K562 (cell line): ENCODE measurements at regions not wholly inside any gene's neighbourhood (a gene's known extent, or its start where the extent isn't known, plus 50 kb on each side); places are given as distances from the start of the nearest gene placed in this dataset.

Source experiments
- ATF7 ChIP-seq: fragments of 450-650 bp; IDR thresholded peaks from 2 replicates; pipeline ENCODE4 v1.7.1; 2014; ENCODE audit warnings: mild to moderate bottlenecking, moderate library complexity
- BHLHE40 ChIP-seq: IDR thresholded peaks from 2 replicates; pipeline ENCODE4 v1.6.1; 2011; ENCODE audit warnings: low read length, improper control_type of control experiment
- BRD4 ChIP-seq: fragments of 200-600 bp; sonication (generic); IDR thresholded peaks from 2 replicates; pipeline ENCODE4 v1.6.1; 2017; ENCODE audit warnings: inconsistent platforms
- CCNT2 ChIP-seq: IDR thresholded peaks from 2 replicates; pipeline ENCODE4 v1.6.1; 2011; ENCODE audit warnings: borderline replicate concordance, low read depth, mild to moderate bottlenecking, moderate library complexity, mixed read lengths, low read length; ENCODE audit not compliant: insufficient read length; ENCODE audit errors: extremely low read depth
- CHD1 ChIP-seq: fragments of 200-600 bp; sonication (generic); IDR thresholded peaks from one replicate; pipeline ENCODE4 v1.6.1; 2012; ENCODE audit warnings: mild to moderate bottlenecking, moderate library complexity, low read length, inconsistent platforms
- FOXP1 ChIP-seq: sonication (generic); formaldehyde crosslinking; IDR thresholded peaks from 2 replicates; pipeline ENCODE4 v1.8.0; 2022; ENCODE audit warnings: mild to moderate bottlenecking, missing genetic modification reagents
- HDAC2 ChIP-seq: fragments of 450-650 bp; IDR thresholded peaks from 2 replicates; pipeline ENCODE4 v1.6.1; 2016; ENCODE audit warnings: mild to moderate bottlenecking
- OTX1 ChIP-seq: fragments of 450-650 bp; formaldehyde crosslinking; IDR thresholded peaks from 2 replicates; pipeline ENCODE4 v1.4.0; 2022; ENCODE audit warnings: mild to moderate bottlenecking
- PHF20 ChIP-seq: fragments of 450-650 bp; IDR thresholded peaks from 2 replicates; pipeline ENCODE4 v1.6.1; 2018; ENCODE audit not compliant: partially characterized antibody
- PHF21A ChIP-seq: fragments of 450-650 bp; IDR thresholded peaks from 2 replicates; pipeline ENCODE4 v1.6.1; 2017; ENCODE audit warnings: low read depth, borderline replicate concordance
- PHF8 ChIP-seq: fragments of 200-600 bp; sonication (generic); IDR thresholded peaks from 2 replicates; pipeline ENCODE4 v1.6.1; 2012; ENCODE audit warnings: mixed run types, mild to moderate bottlenecking, inconsistent platforms, low read length, moderate library complexity, borderline replicate concordance
- PML ChIP-seq: IDR thresholded peaks from 2 replicates; pipeline ENCODE4 v1.6.1; 2012; ENCODE audit warnings: low read length, inconsistent platforms
- POLR3G ChIP-seq: IDR thresholded peaks from 2 replicates; pipeline ENCODE4 v1.6.1; 2011; ENCODE audit not compliant: insufficient read length, insufficient replicate concordance; ENCODE audit errors: extremely low read depth
- RFX7 ChIP-seq: fragments of 250-450 bp; sonication (Bioruptor Pico); IDR thresholded peaks from 2 replicates; pipeline ENCODE4 v1.5.1; 2021; ENCODE audit warnings: mild to moderate bottlenecking
- SIRT6 ChIP-seq: IDR thresholded peaks from one replicate; pipeline ENCODE4 v1.6.1; 2012; ENCODE audit warnings: low read depth, mild to moderate bottlenecking, control low read depth, inconsistent platforms, low read length, moderate library complexity
- SMC3 ChIP-seq: conservative IDR thresholded peaks from 2 replicates; pipeline ENCODE4 v1.6.1; 2011; ENCODE audit warnings: low read depth, low read length, improper control_type of control experiment; ENCODE audit not compliant: insufficient read depth
- SREBF2 ChIP-seq: sonication (generic); formaldehyde crosslinking; IDR thresholded peaks from 2 replicates; pipeline ENCODE4 v1.4.0; 2020; ENCODE audit warnings: mild to moderate bottlenecking, missing genetic modification reagents
- SRSF7 ChIP-seq: fragments of 200-400 bp; formaldehyde crosslinking; optimal IDR thresholded peaks from 2 replicates; pipeline ENCODE3; 2017; ENCODE audit warnings: mild to moderate bottlenecking, low read depth, low read length
- TEAD2 ChIP-seq: fragments of 450-650 bp; IDR thresholded peaks from 2 replicates; pipeline ENCODE4 v1.6.1; 2016; ENCODE audit warnings: missing genetic modification characterization, control low read depth, missing compliant biosample characterization
- U2AF1 ChIP-seq: fragments of 200-400 bp; formaldehyde crosslinking; optimal IDR thresholded peaks from 2 replicates; pipeline ENCODE3; 2017; ENCODE audit warnings: mild to moderate bottlenecking, low read depth, low read length, moderate library complexity
- WHSC1 ChIP-seq: IDR thresholded peaks from one replicate; pipeline ENCODE4 v1.6.1; 2012; ENCODE audit warnings: low read length, control low read depth, inconsistent platforms
- ZKSCAN1 ChIP-seq: fragments of 150-350 bp; IDR thresholded peaks from 2 replicates; pipeline ENCODE4 v1.6.1; 2016; ENCODE audit warnings: low read depth, low read length
- ZNF217 ChIP-seq: sonication (generic); formaldehyde crosslinking; IDR thresholded peaks from 2 replicates; pipeline ENCODE4 v1.8.0; 2022; ENCODE audit warnings: mild to moderate bottlenecking, missing genetic modification reagents
- ZNF780A ChIP-seq: fragments of 250-450 bp; sonication (Bioruptor Pico); IDR thresholded peaks from 2 replicates; pipeline ENCODE4 v1.5.0; 2021; ENCODE audit warnings: mild to moderate bottlenecking
- TF ChIP-seq, protein P1 (sequence below): sonication (generic); formaldehyde crosslinking; IDR thresholded peaks from 2 replicates; pipeline ENCODE4 v1.8.1; 2023; ENCODE audit warnings: mild to moderate bottlenecking, missing genetic modification reagents, moderate library complexity
- TF ChIP-seq, protein P2 (sequence below): fragments of 450-650 bp; IDR thresholded peaks from 2 replicates; pipeline ENCODE4 v1.6.1; 2018; ENCODE audit warnings: mild to moderate bottlenecking, low read depth; ENCODE audit not compliant: partially characterized antibody
- TF ChIP-seq, protein P3 (sequence below): fragments of 250-450 bp; sonication (Bioruptor Pico); IDR thresholded peaks from 2 replicates; pipeline ENCODE4 v1.8.0; 2022; ENCODE audit warnings: moderate library complexity, mild to moderate bottlenecking, inconsistent platforms
- TF ChIP-seq, protein P4 (sequence below): fragments of 250-450 bp; sonication (Bioruptor Pico); IDR thresholded peaks from 2 replicates; pipeline ENCODE4 v1.6.1; 2021; ENCODE audit warnings: mild to moderate bottlenecking

DNA sequence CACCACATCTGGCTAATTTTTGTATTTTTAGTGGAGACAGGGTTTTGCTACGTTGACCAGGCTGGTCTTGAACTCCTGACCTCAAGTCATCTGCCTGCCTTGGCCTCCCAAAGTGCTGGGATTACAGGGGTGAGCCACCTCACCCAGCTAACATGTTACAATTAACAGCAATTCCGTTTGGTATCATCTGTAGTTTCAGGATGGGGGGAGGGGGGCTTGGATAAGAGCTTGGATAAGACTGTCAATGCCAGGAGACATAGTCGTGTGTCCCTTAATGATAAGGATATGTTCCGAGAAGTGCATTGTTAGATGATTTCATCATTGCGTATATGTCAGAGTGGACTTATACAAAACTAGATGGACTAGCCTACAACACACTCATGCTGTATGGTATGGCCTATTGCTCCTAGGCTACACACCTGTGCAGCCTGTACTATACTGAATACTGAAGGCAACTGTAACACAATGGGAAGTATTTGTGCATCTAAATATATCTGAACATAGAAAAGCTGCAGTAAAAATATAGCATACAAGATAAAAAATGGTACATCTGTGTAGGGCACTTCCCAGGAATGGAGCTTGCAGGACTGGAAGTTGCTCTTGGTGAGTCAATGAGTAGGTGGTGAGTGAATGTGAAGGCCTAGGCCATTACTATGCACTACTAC, 103.9 kb upstream of the TNS3 start (continued):
- TF ChIP-seq SIRT6 = no peak
- TF ChIP-seq ZNF780A = no peak
- no peak for TF ChIP-seq ZNF217 (CRISPR knock-in tag)
- no peak for TF ChIP-seq BRD4
- TF ChIP-seq, protein P1, sequence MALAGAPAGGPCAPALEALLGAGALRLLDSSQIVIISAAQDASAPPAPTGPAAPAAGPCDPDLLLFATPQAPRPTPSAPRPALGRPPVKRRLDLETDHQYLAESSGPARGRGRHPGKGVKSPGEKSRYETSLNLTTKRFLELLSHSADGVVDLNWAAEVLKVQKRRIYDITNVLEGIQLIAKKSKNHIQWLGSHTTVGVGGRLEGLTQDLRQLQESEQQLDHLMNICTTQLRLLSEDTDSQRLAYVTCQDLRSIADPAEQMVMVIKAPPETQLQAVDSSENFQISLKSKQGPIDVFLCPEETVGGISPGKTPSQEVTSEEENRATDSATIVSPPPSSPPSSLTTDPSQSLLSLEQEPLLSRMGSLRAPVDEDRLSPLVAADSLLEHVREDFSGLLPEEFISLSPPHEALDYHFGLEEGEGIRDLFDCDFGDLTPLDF = no peak
- peak; percentile 18; the same call in 1 of the 2 replicates for TF ChIP-seq PML
- TF ChIP-seq ATF7 = peak; percentile 93
- no peak for TF ChIP-seq PHF20
- TF ChIP-seq, protein P2, sequence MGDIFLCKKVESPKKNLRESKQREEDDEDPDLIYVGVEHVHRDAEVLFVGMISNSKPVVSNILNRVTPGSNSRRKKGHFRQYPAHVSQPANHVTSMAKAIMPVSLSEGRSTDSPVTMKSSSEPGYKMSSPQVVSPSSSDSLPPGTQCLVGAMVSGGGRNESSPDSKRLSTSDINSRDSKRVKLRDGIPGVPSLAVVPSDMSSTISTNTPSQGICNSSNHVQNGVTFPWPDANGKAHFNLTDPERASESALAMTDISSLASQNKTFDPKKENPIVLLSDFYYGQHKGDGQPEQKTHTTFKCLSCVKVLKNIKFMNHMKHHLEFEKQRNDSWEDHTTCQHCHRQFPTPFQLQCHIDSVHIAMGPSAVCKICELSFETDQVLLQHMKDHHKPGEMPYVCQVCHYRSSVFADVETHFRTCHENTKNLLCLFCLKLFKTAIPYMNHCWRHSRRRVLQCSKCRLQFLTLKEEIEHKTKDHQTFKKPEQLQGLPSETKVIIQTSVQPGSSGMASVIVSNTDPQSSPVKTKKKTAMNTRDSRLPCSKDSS = no peak
- TF ChIP-seq, protein P3, sequence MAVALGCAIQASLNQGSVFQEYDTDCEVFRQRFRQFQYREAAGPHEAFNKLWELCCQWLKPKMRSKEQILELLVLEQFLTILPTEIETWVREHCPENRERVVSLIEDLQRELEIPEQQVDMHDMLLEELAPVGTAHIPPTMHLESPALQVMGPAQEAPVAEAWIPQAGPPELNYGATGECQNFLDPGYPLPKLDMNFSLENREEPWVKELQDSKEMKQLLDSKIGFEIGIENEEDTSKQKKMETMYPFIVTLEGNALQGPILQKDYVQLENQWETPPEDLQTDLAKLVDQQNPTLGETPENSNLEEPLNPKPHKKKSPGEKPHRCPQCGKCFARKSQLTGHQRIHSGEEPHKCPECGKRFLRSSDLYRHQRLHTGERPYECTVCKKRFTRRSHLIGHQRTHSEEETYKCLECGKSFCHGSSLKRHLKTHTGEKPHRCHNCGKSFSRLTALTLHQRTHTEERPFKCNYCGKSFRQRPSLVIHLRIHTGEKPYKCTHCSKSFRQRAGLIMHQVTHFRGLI (CRISPR knock-in tag) = no peak
- no peak for TF ChIP-seq RFX7 (CRISPR knock-in tag)
- no peak for TF ChIP-seq ZKSCAN1
- TF ChIP-seq U2AF1 = no peak
- no peak for TF ChIP-seq POLR3G
- TF ChIP-seq OTX1 = no peak
- no peak for TF ChIP-seq PHF21A
- TF ChIP-seq SMC3 = no peak
- TF ChIP-seq PHF8 = no peak
- TF ChIP-seq, protein P4, sequence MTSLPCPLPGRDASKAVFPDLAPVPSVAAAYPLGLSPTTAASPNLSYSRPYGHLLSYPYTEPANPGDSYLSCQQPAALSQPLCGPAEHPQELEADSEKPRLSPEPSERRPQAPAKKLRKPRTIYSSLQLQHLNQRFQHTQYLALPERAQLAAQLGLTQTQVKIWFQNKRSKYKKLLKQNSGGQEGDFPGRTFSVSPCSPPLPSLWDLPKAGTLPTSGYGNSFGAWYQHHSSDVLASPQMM (CRISPR knock-in tag) = no peak
- TF ChIP-seq SRSF7 = no peak
- TF ChIP-seq CCNT2 = no peak
- no peak for TF ChIP-seq CHD1
- TF ChIP-seq TEAD2 = no peak
- peak; percentile 72; the same call in 1 of the 2 replicates for TF ChIP-seq HDAC2
- TF ChIP-seq WHSC1 = no peak
- TF ChIP-seq FOXP1 (CRISPR knock-in tag) = no peak
- no peak for TF ChIP-seq SREBF2 (CRISPR knock-in tag)
- peak; percentile 35; the same call in 1 of the 2 replicates for TF ChIP-seq BHLHE40
